ENCODE measurements at regions not wholly inside any gene's neighbourhood (a gene's known extent, or its start where the extent isn't known, plus 50 kb on each side); places are given as distances from the start of the nearest gene placed in this dataset.
"Not testable (repeated sequence)": the region's sequence is repeated elsewhere in the genome, so short reads cannot be mapped to it uniquely, and the experiment has no call there.

GRCh38 chr6:125574604-125575003 is 174.8 kb upstream of the HEY2 start:
- Mint-ChIP-seq H3K36me3 (ENCODE audit: low read depth) (no peaks in the 10 kb centered on the region), H3K27me3 (peaks cover 2% of the 10 kb centered on the region), H3K4me1 (no peaks in the 10 kb centered on the region), H3K9me3 (no peaks in the 10 kb centered on the region), H3K4me3 (no peak overlapping the region), H3K27ac (no peak overlapping the region)
- POLR2A ChIA-PET, result no interaction called here
- no peak for DNase-seq
- CTCF ChIA-PET, result no interaction called here

- H3K36me3 Mint-ChIP-seq (ENCODE audit: low read depth), result no peaks in the 10 kb centered on the region
- no peak for DNase-seq
- H3K9me3 Mint-ChIP-seq, result no peaks in the 10 kb centered on the region
- POLR2A ChIA-PET, result no interaction called here
- CTCF ChIA-PET, result no interaction called here
- H3K4me1 Mint-ChIP-seq, result no peaks in the 10 kb centered on the region
- no peak overlapping the region for H3K27ac Mint-ChIP-seq
- peaks cover 3% of the 10 kb centered on the region for H3K27me3 Mint-ChIP-seq
- H3K4me3 Mint-ChIP-seq, result no peak overlapping the region
These were observed 172.2 kb upstream of the HEY2 start for GRCh38 chr6:125577124-125577662.

- no peak overlapping the region for H3K27ac Mint-ChIP-seq
- POLR2A ChIA-PET, result no interaction called here
- no peaks in the 10 kb centered on the region for H3K4me1 Mint-ChIP-seq
- CTCF ChIA-PET, result no interaction called here
- H3K9me3 Mint-ChIP-seq, result no peaks in the 10 kb centered on the region
- H3K4me3 Mint-ChIP-seq, result no peak overlapping the region
- H3K27me3 Mint-ChIP-seq, result peaks cover 2% of the 10 kb centered on the region
- DNase-seq, result no peak
- no peaks in the 10 kb centered on the region for H3K36me3 Mint-ChIP-seq (ENCODE audit: low read depth)
These were observed 164.9 kb upstream of the HEY2 start for GRCh38 chr6:125584468-125584939.

- H3K4me3 Mint-ChIP-seq, result no peak overlapping the region
- POLR2A ChIA-PET, result no interaction called here
- H3K27ac Mint-ChIP-seq, result no peak overlapping the region
- DNase-seq, result no peak
- no peaks in the 10 kb centered on the region for H3K9me3 Mint-ChIP-seq
- H3K27me3 Mint-ChIP-seq, result peaks cover 2% of the 10 kb centered on the region
- CTCF ChIA-PET, result no interaction called here
- H3K36me3 Mint-ChIP-seq (ENCODE audit: low read depth), result no peaks in the 10 kb centered on the region
- H3K4me1 Mint-ChIP-seq, result no peaks in the 10 kb centered on the region
These were observed 164.0 kb upstream of the HEY2 start for GRCh38 chr6:125585470-125585869.

GRCh38 chr6:125586074-125586473 is 163.4 kb upstream of the HEY2 start:
- no peak for DNase-seq
- Mint-ChIP-seq H3K4me3 (no peak overlapping the region), H3K4me1 (no peaks in the 10 kb centered on the region), H3K36me3 (ENCODE audit: low read depth) (no peaks in the 10 kb centered on the region), H3K27me3 (peaks cover 2% of the 10 kb centered on the region), H3K27ac (no peak overlapping the region), H3K9me3 (no peaks in the 10 kb centered on the region)
- CTCF ChIA-PET, result no interaction called here
- POLR2A ChIA-PET, result no interaction called here

GRCh38 chr6:125586605-125587004 is 162.8 kb upstream of the HEY2 start:
- H3K27me3 Mint-ChIP-seq, result peaks cover 2% of the 10 kb centered on the region
- no peak for DNase-seq
- POLR2A ChIA-PET, result no interaction called here
- H3K4me3 Mint-ChIP-seq, result no peak overlapping the region
- no peaks in the 10 kb centered on the region for H3K36me3 Mint-ChIP-seq (ENCODE audit: low read depth)
- no peaks in the 10 kb centered on the region for H3K9me3 Mint-ChIP-seq
- CTCF ChIA-PET, result no interaction called here
- no peaks in the 10 kb centered on the region for H3K4me1 Mint-ChIP-seq
- no peak overlapping the region for H3K27ac Mint-ChIP-seq

- no peak overlapping the region for H3K4me3 Mint-ChIP-seq
- H3K36me3 Mint-ChIP-seq (ENCODE audit: low read depth), result no peaks in the 10 kb centered on the region
- H3K27ac Mint-ChIP-seq, result no peak overlapping the region
- H3K27me3 Mint-ChIP-seq, result peaks cover 1% of the 10 kb centered on the region
- ChIA-PET POLR2A (no interaction called here), CTCF (no interaction called here)
- H3K4me1 Mint-ChIP-seq, result no peaks in the 10 kb centered on the region
- DNase-seq, result no peak
- H3K9me3 Mint-ChIP-seq, result no peaks in the 10 kb centered on the region
These were observed 161.5 kb upstream of the HEY2 start for GRCh38 chr6:125587666-125588632.

- H3K27me3 Mint-ChIP-seq; POLR2A ChIA-PET; CTCF ChIA-PET; H3K4me3 Mint-ChIP-seq; H3K36me3 Mint-ChIP-seq (ENCODE audit: low read depth); DNase-seq; H3K27ac Mint-ChIP-seq; H3K4me1 Mint-ChIP-seq; H3K9me3 Mint-ChIP-seq: not testable (repeated sequence)
These were observed 157.6 kb upstream of the HEY2 start for GRCh38 chr6:125591796-125592195.

- ChIA-PET CTCF (no interaction called here), POLR2A (no interaction called here)
- DNase-seq, result no peak
- H3K4me1 Mint-ChIP-seq, result no peaks in the 10 kb centered on the region
- peaks cover 2% of the 10 kb centered on the region for H3K27me3 Mint-ChIP-seq
- no peaks in the 10 kb centered on the region for H3K36me3 Mint-ChIP-seq (ENCODE audit: low read depth)
- no peak overlapping the region for H3K27ac Mint-ChIP-seq
- no peaks in the 10 kb centered on the region for H3K9me3 Mint-ChIP-seq
- no peak overlapping the region for H3K4me3 Mint-ChIP-seq
These were observed 155.7 kb upstream of the HEY2 start for GRCh38 chr6:125593746-125594145.

- H3K4me1 Mint-ChIP-seq, result no peaks in the 10 kb centered on the region
These were observed 153.4 kb upstream of the HEY2 start for GRCh38 chr6:125596020-125596419.

GRCh38 chr6:125597411-125598253 is 151.8 kb upstream of the HEY2 start:
- H3K4me1 Mint-ChIP-seq, result no peaks in the 10 kb centered on the region
- no peaks in the 10 kb centered on the region for H3K36me3 Mint-ChIP-seq (ENCODE audit: low read depth)
- H3K27ac Mint-ChIP-seq, result no peak overlapping the region

More at GRCh38 chr6:125596020-125596419, 153.4 kb upstream of the HEY2 start:
- H3K4me3 Mint-ChIP-seq, result no peak overlapping the region
- H3K27ac Mint-ChIP-seq, result no peak overlapping the region
- CTCF ChIA-PET, result no interaction called here
- peaks cover 3% of the 10 kb centered on the region for H3K27me3 Mint-ChIP-seq
- no peak for DNase-seq
- POLR2A ChIA-PET, result no interaction called here
- no peaks in the 10 kb centered on the region for H3K9me3 Mint-ChIP-seq
- no peaks in the 10 kb centered on the region for H3K36me3 Mint-ChIP-seq (ENCODE audit: low read depth)

GRCh38 chr6:125598422-125598821 is 151.0 kb upstream of the HEY2 start:
- Mint-ChIP-seq H3K27ac (no peak overlapping the region), H3K4me3 (no peak overlapping the region), H3K36me3 (ENCODE audit: low read depth) (no peaks in the 10 kb centered on the region), H3K4me1 (no peaks in the 10 kb centered on the region), H3K27me3 (peaks cover 4% of the 10 kb centered on the region), H3K9me3 (no peaks in the 10 kb centered on the region)
- DNase-seq, result no peak
- CTCF ChIA-PET, result no interaction called here
- POLR2A ChIA-PET, result no interaction called here

More at GRCh38 chr6:125597411-125598253, 151.8 kb upstream of the HEY2 start:
- CTCF ChIA-PET, result interaction anchor here (0.7 kb wide), 1 partner anchor 20 kb away, joined by 3 read pairs; no protein-coding TSS in a partner anchor
- no peak for DNase-seq
- POLR2A ChIA-PET, result no interaction called here
- Mint-ChIP-seq H3K9me3 (no peaks in the 10 kb centered on the region), H3K27me3 (peaks cover 4% of the 10 kb centered on the region), H3K4me3 (no peak overlapping the region)

- ChIA-PET CTCF (no interaction called here), POLR2A (no interaction called here)
- no peak for DNase-seq
- Mint-ChIP-seq H3K9me3 (no peaks in the 10 kb centered on the region), H3K27ac (no peak overlapping the region), H3K36me3 (ENCODE audit: low read depth) (no peaks in the 10 kb centered on the region), H3K4me3 (no peak overlapping the region), H3K27me3 (peaks cover 8% of the 10 kb centered on the region), H3K4me1 (no peaks in the 10 kb centered on the region)
These were observed 145.2 kb upstream of the HEY2 start for GRCh38 chr6:125604257-125604656.

Data from activated CD4-positive, alpha-beta memory T cell treated with anti-CD3 and anti-CD28 coated beads, Interleukin-2, amount 10 ng/mL, durations not matched to agents 7 days and 5 days (primary cell).